Neutrophil (primary cell): ENCODE measurements at regions not wholly inside any gene's neighbourhood (a gene's known extent, or its start where the extent isn't known, plus 50 kb on each side); places are given as distances from the start of the nearest gene placed in this dataset.

Experiments used
- H3K27ac ChIP-seq: fragments of 200-600 bp; sonication (generic); 2 replicates; pipeline ENCODE4 v1.5.1; 2016; ENCODE audit warnings: mild to moderate bottlenecking, moderate library complexity
- H3K27me3 ChIP-seq: fragments of 200-600 bp; sonication (generic); 2 replicates; pipeline ENCODE4 v1.6.0; 2016; ENCODE audit warnings: mild to moderate bottlenecking
- H3K36me3 ChIP-seq: fragments of 200-600 bp; sonication (generic); 2 replicates; pipeline ENCODE4 v1.5.1; 2017
- H3K4me1 ChIP-seq, 2 experiments: fragments of 200-600 bp in 1 of 2; sonication (generic) in 1 of 2; 1 replicate in 1 of 2; 2 replicates in 1 of 2; pipeline versions ENCODE4 v1.5.1 to v1.6.1; 2013 to 2016; ENCODE audit warnings: low read depth in 1 of 2, low read length in 1 of 2, mild to moderate bottlenecking in 1 of 2, moderate library complexity in 1 of 2; ENCODE audit not compliant: control insufficient read depth in 1 of 2, insufficient read depth in 1 of 2
- H3K4me3 ChIP-seq, 2 experiments: fragments of 200-600 bp in 1 of 2; sonication (generic) in 1 of 2; 1 replicate in 1 of 2; 2 replicates in 1 of 2; pipeline ENCODE4 v1.5.1; 2013 to 2016; ENCODE audit warnings: low read depth in 1 of 2, low read length in 1 of 2, mild to moderate bottlenecking in 1 of 2, moderate library complexity in 1 of 2
- H3K9me3 ChIP-seq: fragments of 200-600 bp; sonication (generic); 2 replicates; pipeline ENCODE4 v1.5.1; 2016
- TF ChIP-seq, protein P1 (sequence below): fragments of 200-600 bp; sonication (generic); IDR thresholded peaks from 2 replicates; pipeline ENCODE4 v1.5.1; 2016; ENCODE audit warnings: antibody characterized with exemption

DNA sequence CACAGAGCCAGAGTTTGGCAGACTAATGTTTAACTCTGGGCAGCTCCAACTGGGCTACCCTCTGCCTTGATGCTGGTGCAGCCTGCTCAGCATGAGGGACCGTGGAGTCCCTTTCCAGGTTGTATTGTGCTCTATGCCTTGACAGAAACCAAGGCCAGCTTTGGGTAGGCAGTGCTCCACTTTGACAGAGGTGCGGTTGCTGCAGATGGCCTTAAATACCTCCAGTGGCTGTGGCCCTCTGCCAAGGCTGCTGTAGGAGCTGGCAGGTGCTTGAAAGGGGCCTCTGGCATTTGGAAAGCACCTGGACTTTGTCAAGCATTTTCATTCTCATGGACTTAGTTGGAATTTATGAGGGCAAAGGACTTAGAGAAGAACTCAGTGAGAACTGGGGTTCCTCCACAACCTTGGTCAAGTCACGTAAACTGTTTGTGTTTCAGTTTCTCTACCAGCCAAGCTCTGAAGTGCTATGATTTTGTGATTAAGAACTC is 249.7 kb upstream of the ZNF462 start:
- Histone ChIP-seq H3K27me3 (no peaks in the 10 kb centered on the region), H3K36me3 (no peaks in the 10 kb centered on the region), H3K27ac (no peak overlapping the region), H3K4me1 (no peaks in the 10 kb centered on the region), H3K9me3 (no peaks in the 10 kb centered on the region), H3K4me3 (no peak overlapping the region)
- TF ChIP-seq, protein P1, sequence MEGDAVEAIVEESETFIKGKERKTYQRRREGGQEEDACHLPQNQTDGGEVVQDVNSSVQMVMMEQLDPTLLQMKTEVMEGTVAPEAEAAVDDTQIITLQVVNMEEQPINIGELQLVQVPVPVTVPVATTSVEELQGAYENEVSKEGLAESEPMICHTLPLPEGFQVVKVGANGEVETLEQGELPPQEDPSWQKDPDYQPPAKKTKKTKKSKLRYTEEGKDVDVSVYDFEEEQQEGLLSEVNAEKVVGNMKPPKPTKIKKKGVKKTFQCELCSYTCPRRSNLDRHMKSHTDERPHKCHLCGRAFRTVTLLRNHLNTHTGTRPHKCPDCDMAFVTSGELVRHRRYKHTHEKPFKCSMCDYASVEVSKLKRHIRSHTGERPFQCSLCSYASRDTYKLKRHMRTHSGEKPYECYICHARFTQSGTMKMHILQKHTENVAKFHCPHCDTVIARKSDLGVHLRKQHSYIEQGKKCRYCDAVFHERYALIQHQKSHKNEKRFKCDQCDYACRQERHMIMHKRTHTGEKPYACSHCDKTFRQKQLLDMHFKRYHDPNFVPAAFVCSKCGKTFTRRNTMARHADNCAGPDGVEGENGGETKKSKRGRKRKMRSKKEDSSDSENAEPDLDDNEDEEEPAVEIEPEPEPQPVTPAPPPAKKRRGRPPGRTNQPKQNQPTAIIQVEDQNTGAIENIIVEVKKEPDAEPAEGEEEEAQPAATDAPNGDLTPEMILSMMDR = no peak

- TF ChIP-seq, protein P1 = no peak
- H3K27ac ChIP-seq = no peak overlapping the region
- H3K4me3 ChIP-seq = no peak overlapping the region
These were observed 247.7 kb upstream of the ZNF462 start for GRCh38 chr9:106615118-106615889.

DNA sequence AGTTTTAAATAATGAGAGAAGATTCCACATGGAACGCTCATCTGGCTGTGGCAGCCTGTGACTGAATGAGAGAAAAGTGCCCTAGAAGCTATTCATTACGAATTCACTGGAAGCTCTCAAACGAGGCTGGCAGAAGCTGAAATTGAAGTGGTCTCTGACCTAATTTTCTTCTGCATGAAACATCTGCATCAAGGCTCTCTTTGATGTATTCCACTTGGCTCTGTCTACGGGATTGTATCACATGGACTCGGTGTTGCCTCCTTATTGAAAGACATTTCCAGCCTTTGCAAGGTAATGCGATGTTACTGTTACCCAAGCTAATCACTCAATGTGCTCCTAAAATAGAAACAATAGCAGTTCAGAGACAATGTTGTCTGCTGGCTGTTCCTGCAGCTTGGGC is 246.9 kb upstream of the ZNF462 start:
- Histone ChIP-seq H3K36me3 (no peaks in the 10 kb centered on the region), H3K27ac (no peak overlapping the region), H3K9me3 (no peaks in the 10 kb centered on the region), H3K4me1 (no peaks in the 10 kb centered on the region), H3K27me3 (no peaks in the 10 kb centered on the region), H3K4me3 (no peak overlapping the region)
- TF ChIP-seq, protein P1 = no peak

More at GRCh38 chr9:106615118-106615889, 247.7 kb upstream of the ZNF462 start:
- Histone ChIP-seq H3K4me1 (no peaks in the 10 kb centered on the region), H3K27me3 (no peaks in the 10 kb centered on the region), H3K9me3 (no peaks in the 10 kb centered on the region), H3K36me3 (no peaks in the 10 kb centered on the region)

DNA sequence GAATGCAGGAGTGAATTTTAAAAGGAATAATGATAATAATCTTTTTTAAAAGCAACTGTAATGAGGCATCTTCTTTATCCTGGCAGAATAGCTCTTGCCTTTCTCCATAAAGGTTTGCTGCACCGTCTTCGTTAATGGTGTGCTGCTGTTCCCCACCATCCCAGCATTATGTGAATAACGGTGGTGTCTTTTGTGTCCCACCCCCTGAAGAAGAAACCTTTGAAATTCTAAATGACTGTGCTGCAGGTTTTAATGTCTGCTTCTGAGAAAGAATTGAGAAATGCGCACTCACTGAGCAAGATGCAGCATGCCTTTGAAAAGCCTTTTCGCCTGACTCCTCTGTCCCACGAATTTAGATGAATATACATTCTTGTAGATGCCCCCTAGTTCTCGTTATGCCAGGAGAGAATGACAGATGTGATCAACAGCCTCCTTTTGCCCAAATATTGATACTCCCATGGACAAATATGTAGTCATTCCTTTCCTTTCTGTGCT is 246.1 kb upstream of the ZNF462 start:
- TF ChIP-seq, protein P1 = no peak
- Histone ChIP-seq H3K27ac (no peak overlapping the region), H3K36me3 (no peaks in the 10 kb centered on the region), H3K4me3 (no peak overlapping the region), H3K27me3 (no peaks in the 10 kb centered on the region), H3K9me3 (no peaks in the 10 kb centered on the region), H3K4me1 (no peaks in the 10 kb centered on the region)

- Histone ChIP-seq H3K27me3 (no peaks in the 10 kb centered on the region), H3K4me1 (no peaks in the 10 kb centered on the region), H3K4me3 (no peak overlapping the region), H3K27ac (no peak overlapping the region), H3K9me3 (no peaks in the 10 kb centered on the region), H3K36me3 (no peaks in the 10 kb centered on the region)
- TF ChIP-seq, protein P1 = no peak
These were observed 243.8 kb upstream of the ZNF462 start for GRCh38 chr9:106619211-106619610.
